Cerebellar cortex (tissue), 1 donor: ENCODE measurements at regions not wholly inside any gene's neighbourhood (a gene's known extent, or its start where the extent isn't known, plus 50 kb on each side); places are given as distances from the start of the nearest gene placed in this dataset.
"Not testable (repeated sequence)": the region's sequence is repeated elsewhere in the genome, so short reads cannot be mapped to it uniquely, and the experiment has no call there.

ENCODE experiments used
- DNase-seq: peaks from one replicate; pipeline ENCODE4 v3.0.0-alpha.2; 2015; ENCODE audit warnings: low spot score

DNA sequence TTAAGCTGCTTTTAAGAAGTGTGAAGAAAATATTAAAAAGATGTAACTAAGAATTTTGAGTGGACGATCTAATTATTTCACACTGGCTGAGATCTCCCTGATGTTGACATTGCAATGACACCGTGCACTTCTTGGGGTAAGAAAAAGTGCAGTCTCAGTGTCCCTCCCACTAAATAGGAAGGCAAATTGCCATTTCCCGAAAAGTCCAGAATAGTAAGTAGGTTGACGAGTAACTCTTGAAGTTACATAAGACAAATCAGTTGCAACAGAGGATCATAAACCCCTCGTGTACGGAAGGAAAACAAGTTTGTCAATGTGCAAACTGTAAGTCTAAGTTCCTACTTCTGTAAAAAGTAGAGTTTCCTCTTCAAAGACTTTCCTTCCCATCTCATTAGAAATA lies 336.2 kb downstream of the CACNA1B start:
- DNase-seq = not testable (repeated sequence)

DNA sequence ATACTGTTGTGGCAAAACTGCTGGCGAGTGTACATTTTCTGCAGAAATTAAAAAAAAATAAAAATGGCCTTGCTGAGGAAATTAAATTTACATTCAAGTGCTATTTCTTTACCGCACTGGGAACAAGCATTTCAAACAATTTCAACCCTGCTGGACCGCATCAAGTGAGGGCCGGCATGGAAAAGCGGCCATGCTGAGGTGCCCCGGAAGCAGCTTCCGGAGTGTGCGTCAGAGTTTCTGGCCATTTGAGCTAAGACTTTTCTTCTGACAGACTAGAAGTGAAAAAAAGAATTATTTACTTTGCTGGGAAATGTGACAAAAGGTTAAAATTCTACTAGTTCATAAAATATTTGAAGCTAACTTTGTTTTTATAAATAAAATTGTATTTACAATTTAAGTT lies 337.0 kb downstream of the CACNA1B start:
- DNase-seq = not testable (repeated sequence)

GRCh38 chr9:138215588-138215987 lies 338.0 kb downstream of the CACNA1B start:
- DNase-seq = not testable (repeated sequence)

DNA sequence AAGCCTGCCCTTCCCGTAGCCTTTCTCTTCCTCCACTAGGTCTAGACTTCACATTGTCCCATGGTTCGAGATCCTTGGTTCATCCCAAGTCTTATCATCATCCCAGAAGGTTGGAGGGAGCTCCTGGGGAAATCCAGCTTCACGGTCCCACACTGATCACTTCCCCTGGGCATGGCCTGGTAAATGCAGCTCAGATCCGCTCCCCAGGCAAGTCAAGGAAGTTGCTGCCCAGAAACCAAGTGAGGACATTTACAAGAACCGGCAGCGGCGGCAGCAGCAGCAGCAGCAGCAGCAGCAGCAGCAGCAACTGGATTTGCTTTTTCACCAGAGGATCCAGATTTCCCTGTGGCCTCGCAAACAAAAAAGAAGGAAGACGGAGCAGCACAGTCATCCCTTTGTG lies 339.2 kb downstream of the CACNA1B start:
- DNase-seq = not testable (repeated sequence)

DNA sequence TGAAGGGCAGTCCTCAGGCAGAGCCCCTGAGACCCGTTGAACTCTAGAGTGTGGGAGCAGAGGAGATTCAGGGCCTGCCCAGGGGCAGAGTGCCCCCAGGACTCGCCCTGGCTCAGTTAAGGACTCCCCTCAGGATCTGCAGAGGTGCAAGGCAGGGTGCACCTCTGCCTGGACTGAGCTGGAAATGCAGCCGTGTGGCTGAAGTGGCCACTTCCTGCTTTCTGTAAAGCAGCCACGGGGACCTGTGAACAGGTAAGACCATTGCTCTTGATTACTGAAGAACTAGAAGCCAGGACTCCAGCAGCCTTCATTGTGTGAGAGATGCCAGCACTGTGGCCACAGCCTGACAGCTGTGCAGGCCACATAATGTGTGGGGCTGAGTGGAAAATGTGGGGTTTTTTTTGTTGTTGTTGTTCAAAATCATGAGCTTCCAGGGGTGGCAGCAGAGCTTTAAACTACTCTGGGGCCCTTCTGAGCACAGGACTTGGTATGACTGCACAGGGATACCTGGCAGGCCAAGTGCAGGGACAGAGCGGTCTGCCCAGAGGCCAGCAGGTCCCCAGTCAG lies 339.8 kb downstream of the CACNA1B start:
- not testable (repeated sequence) for DNase-seq

GRCh38 chr9:138219249-138219648 lies 341.7 kb downstream of the CACNA1B start:
- DNase-seq = not testable (repeated sequence)

GRCh38 chr9:138221446-138222054 lies 344.0 kb downstream of the CACNA1B start:
- DNase-seq = not testable (repeated sequence)

DNA sequence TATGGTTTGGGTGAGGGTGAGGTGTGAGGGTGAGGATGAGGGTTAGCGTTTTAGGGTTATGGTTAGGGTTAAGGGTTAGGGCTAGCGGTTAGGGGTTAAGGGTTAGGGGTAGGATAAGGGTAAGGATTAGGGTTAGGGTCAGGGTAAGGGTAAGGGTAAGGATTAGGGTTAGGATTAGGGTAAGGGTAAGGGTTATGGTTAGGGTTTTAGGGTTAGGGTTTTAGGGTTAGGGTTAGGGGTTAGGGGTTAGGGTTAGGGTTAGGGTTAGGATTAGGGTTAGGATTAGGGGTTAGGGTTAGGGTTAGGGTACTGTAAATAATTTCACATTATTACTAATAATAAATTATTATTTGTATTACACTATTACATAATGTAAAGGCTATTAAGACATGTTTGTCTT lies 359.5 kb downstream of the CACNA1B start:
- not testable (repeated sequence) for DNase-seq

DNA sequence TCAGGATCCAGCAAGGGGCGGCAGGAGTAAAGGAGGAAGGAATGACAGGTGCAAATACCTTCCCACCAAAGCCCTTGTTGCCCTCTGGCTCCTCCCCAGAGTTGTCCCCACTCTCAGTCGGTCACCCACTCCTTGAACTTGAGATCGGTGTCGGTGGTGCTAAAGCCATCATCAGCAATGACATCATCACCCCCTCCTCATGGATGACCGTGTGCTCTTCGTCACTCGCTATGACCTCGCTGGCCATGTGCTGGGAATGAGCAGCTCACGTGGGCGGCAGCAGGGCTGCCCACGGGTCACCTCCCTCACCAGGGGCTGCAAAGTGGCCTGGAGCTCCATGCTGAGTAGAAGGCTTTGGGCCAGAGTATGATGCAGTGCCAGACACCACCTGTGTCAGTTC lies 405.3 kb downstream of the CACNA1B start:
- not testable (repeated sequence) for DNase-seq
